ENCODE measurements at regions not wholly inside any gene's neighbourhood (a gene's known extent, or its start where the extent isn't known, plus 50 kb on each side); places are given as distances from the start of the nearest gene placed in this dataset.

DNA sequence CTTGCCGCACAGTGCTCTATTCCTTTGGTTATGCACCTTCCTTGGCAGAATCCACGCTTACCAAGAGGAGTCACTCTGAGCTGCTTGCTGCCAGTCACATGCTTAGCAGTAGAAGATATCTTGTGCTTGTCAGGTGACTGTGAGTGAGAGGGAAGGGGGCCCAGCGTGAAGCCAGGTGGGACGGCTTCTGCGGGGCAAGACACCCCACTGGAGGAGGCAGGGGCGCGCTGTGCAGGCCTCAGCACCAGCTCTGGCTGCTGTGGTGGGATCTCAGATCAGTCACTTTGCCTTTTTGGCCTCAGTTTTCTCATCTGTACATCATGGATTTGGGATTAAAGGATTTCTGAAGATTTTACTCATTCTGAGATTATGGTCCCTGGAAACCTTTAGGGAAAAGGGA is 63.9 kb upstream of the B3GAT1 start:
- TF ChIP-seq, protein P1, sequence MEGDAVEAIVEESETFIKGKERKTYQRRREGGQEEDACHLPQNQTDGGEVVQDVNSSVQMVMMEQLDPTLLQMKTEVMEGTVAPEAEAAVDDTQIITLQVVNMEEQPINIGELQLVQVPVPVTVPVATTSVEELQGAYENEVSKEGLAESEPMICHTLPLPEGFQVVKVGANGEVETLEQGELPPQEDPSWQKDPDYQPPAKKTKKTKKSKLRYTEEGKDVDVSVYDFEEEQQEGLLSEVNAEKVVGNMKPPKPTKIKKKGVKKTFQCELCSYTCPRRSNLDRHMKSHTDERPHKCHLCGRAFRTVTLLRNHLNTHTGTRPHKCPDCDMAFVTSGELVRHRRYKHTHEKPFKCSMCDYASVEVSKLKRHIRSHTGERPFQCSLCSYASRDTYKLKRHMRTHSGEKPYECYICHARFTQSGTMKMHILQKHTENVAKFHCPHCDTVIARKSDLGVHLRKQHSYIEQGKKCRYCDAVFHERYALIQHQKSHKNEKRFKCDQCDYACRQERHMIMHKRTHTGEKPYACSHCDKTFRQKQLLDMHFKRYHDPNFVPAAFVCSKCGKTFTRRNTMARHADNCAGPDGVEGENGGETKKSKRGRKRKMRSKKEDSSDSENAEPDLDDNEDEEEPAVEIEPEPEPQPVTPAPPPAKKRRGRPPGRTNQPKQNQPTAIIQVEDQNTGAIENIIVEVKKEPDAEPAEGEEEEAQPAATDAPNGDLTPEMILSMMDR (IDR thresholded peaks at IDR 0.05; ENCODE audit: low read length): no peak
- TF ChIP-seq EZH2 (IDR thresholded peaks at IDR 0.05; ENCODE audit: borderline replicate concordance, low read length): no peak

Data from OCI-LY1 (cell line).